ENCODE measurements at regions not wholly inside any gene's neighbourhood (a gene's known extent, or its start where the extent isn't known, plus 50 kb on each side); places are given as distances from the start of the nearest gene placed in this dataset.

GRCh38 chr15:97893967-97894366 lies 66.5 kb upstream of the ARRDC4 start:
- intact Hi-C loops (cut with micrococcal nuclease): no loop called here
- Histone ChIP-seq H3K4me3 (ENCODE audit: low read length) (no peak overlapping the region), H3K9me3 (ENCODE audit: control insufficient read depth in 2 of 3, low read length in 3 of 3) (no peaks in the 10 kb centered on the region), H3K4me1 (ENCODE audit: control insufficient read depth in 2 of 2, insufficient read depth in 2 of 2, low read length in 2 of 2) (no peaks in the 10 kb centered on the region), H3K27me3 (ENCODE audit: control insufficient read depth in 2 of 2, insufficient read depth in 2 of 2, low read length in 2 of 2) (no peaks in the 10 kb centered on the region), H3K27ac (ENCODE audit: low read depth, low read length) (no peak overlapping the region), H3K36me3 (ENCODE audit: control insufficient read depth in 2 of 3, insufficient read depth in 3 of 3, low read length in 3 of 3) (no peaks in the 10 kb centered on the region)
- Mint-ChIP-seq H3K4me3 (no peak overlapping the region), H3K36me3 (no peaks in the 10 kb centered on the region), H3K4me1 (no peaks in the 10 kb centered on the region), H3K27me3 (peaks cover 0 to 36% (median 24%) of the 10 kb centered on the region in 5 donors), H3K27ac (no peak overlapping the region), H3K9me3 (peaks cover 0 to 1% (median 0%) of the 10 kb centered on the region in 11 donors)
- ChIA-PET POLR2A (no interaction called here), CTCF (no interaction called here)
- DNase-seq: no peak
- ATAC-seq: no peak

- H3K4me1 ChIP-seq (ENCODE audit: control insufficient read depth in 2 of 2, insufficient read depth in 2 of 2, low read length in 2 of 2): no peaks in the 10 kb centered on the region
- H3K4me3 ChIP-seq (ENCODE audit: low read length): no peak overlapping the region
- Mint-ChIP-seq H3K9me3 (no peaks in the 10 kb centered on the region), H3K4me3 (no peak overlapping the region), H3K27ac (no peak overlapping the region), H3K36me3 (no peaks in the 10 kb centered on the region), H3K4me1 (peaks cover 0 to 5% (median 3%) of the 10 kb centered on the region in 7 donors), H3K27me3 (peaks cover 21 to 47% (median 31%) of the 10 kb centered on the region in 5 donors)
- POLR2A ChIA-PET: interaction anchor here (0.5 kb wide), 1 partner anchor 1145 kb away, joined by 5 read pairs; no protein-coding TSS in a partner anchor
- CTCF ChIA-PET: interaction anchor here (0.6 kb wide), 1 partner anchor 193 kb away, joined by 3 read pairs; no protein-coding TSS in a partner anchor
- ATAC-seq (no peak), DNase-seq (no peak)
- no peak overlapping the region for H3K27ac ChIP-seq (ENCODE audit: low read depth, low read length)
- no peaks in the 10 kb centered on the region for H3K27me3 ChIP-seq (ENCODE audit: control insufficient read depth in 2 of 2, insufficient read depth in 2 of 2, low read length in 2 of 2)
- H3K9me3 ChIP-seq (ENCODE audit: control insufficient read depth in 2 of 3, low read length in 3 of 3): no peaks in the 10 kb centered on the region
- intact Hi-C loops (cut with micrococcal nuclease): no loop called here
- H3K36me3 ChIP-seq (ENCODE audit: control insufficient read depth in 2 of 3, insufficient read depth in 3 of 3, low read length in 3 of 3): no peaks in the 10 kb centered on the region
These were observed 60.5 kb upstream of the ARRDC4 start for GRCh38 chr15:97899981-97900380.

- Mint-ChIP-seq H3K9me3 (no peaks in the 10 kb centered on the region), H3K4me3 (no peak overlapping the region), H3K27me3 (peaks cover 26 to 55% (median 42%) of the 10 kb centered on the region in 5 donors), H3K4me1 (peaks cover 0 to 5% (median 3%) of the 10 kb centered on the region in 7 donors), H3K27ac (no peak overlapping the region), H3K36me3 (no peaks in the 10 kb centered on the region)
- POLR2A ChIA-PET: no interaction called here
- intact Hi-C loops (cut with micrococcal nuclease): no loop called here
- ATAC-seq (no peak), DNase-seq (no peak)
- Histone ChIP-seq H3K27me3 (ENCODE audit: control insufficient read depth in 2 of 2, insufficient read depth in 2 of 2, low read length in 2 of 2) (no peaks in the 10 kb centered on the region), H3K4me3 (ENCODE audit: low read length) (no peak overlapping the region), H3K27ac (ENCODE audit: low read depth, low read length) (no peak overlapping the region), H3K4me1 (ENCODE audit: control insufficient read depth in 2 of 2, insufficient read depth in 2 of 2, low read length in 2 of 2) (no peaks in the 10 kb centered on the region), H3K36me3 (ENCODE audit: control insufficient read depth in 2 of 3, insufficient read depth in 3 of 3, low read length in 3 of 3) (no peaks in the 10 kb centered on the region), H3K9me3 (ENCODE audit: control insufficient read depth in 2 of 3, low read length in 3 of 3) (no peaks in the 10 kb centered on the region)
- CTCF ChIA-PET: no interaction called here
These were observed 58.2 kb upstream of the ARRDC4 start for GRCh38 chr15:97902140-97902780.

GRCh38 chr15:97903560-97903959 lies 56.9 kb upstream of the ARRDC4 start:
- CTCF ChIA-PET: no interaction called here
- no peak for ATAC-seq
- no peaks in the 10 kb centered on the region for H3K9me3 ChIP-seq (ENCODE audit: control insufficient read depth in 2 of 3, low read length in 3 of 3)

GRCh38 chr15:97903971-97904572 lies 56.4 kb upstream of the ARRDC4 start:
- ChIA-PET POLR2A (no interaction called here), CTCF (no interaction called here)
- no peaks in the 10 kb centered on the region for H3K9me3 Mint-ChIP-seq
- peaks cover 0 to 5% (median 3%) of the 10 kb centered on the region in 7 donors for H3K4me1 Mint-ChIP-seq
- Histone ChIP-seq H3K4me1 (ENCODE audit: control insufficient read depth in 2 of 2, insufficient read depth in 2 of 2, low read length in 2 of 2) (no peaks in the 10 kb centered on the region), H3K36me3 (ENCODE audit: control insufficient read depth in 2 of 3, insufficient read depth in 3 of 3, low read length in 3 of 3) (no peaks in the 10 kb centered on the region), H3K27ac (ENCODE audit: low read depth, low read length) (no peak overlapping the region), H3K9me3 (ENCODE audit: control insufficient read depth in 2 of 3, low read length in 3 of 3) (no peaks in the 10 kb centered on the region), H3K4me3 (ENCODE audit: low read length) (no peak overlapping the region), H3K27me3 (ENCODE audit: control insufficient read depth in 2 of 2, insufficient read depth in 2 of 2, low read length in 2 of 2) (no peaks in the 10 kb centered on the region)
- no peak overlapping the region for H3K27ac Mint-ChIP-seq
- H3K27me3 Mint-ChIP-seq: peaks cover 26 to 55% (median 42%) of the 10 kb centered on the region in 5 donors
- intact Hi-C loops (cut with micrococcal nuclease): loop anchor here (1.0 kb wide), 2 partner anchors 181 to 274 kb away; no protein-coding TSS in a partner anchor
- H3K36me3 Mint-ChIP-seq: no peaks in the 10 kb centered on the region
- ATAC-seq (peak; percentile 40), DNase-seq (peak in 3 of 9 donors; percentile 2 to 41 (median 7))
- H3K4me3 Mint-ChIP-seq: no peak overlapping the region

More at GRCh38 chr15:97903560-97903959, 56.9 kb upstream of the ARRDC4 start:
- intact Hi-C loops (cut with micrococcal nuclease): no loop called here
- Histone ChIP-seq H3K4me3 (ENCODE audit: low read length) (no peak overlapping the region), H3K36me3 (ENCODE audit: control insufficient read depth in 2 of 3, insufficient read depth in 3 of 3, low read length in 3 of 3) (no peaks in the 10 kb centered on the region), H3K27ac (ENCODE audit: low read depth, low read length) (no peak overlapping the region), H3K4me1 (ENCODE audit: control insufficient read depth in 2 of 2, insufficient read depth in 2 of 2, low read length in 2 of 2) (no peaks in the 10 kb centered on the region), H3K27me3 (ENCODE audit: control insufficient read depth in 2 of 2, insufficient read depth in 2 of 2, low read length in 2 of 2) (no peaks in the 10 kb centered on the region)
- no peak overlapping the region for H3K4me3 Mint-ChIP-seq
- POLR2A ChIA-PET: no interaction called here
- no peak for DNase-seq
- H3K36me3 Mint-ChIP-seq: no peaks in the 10 kb centered on the region
- H3K27ac Mint-ChIP-seq: no peak overlapping the region
- H3K9me3 Mint-ChIP-seq: no peaks in the 10 kb centered on the region
- H3K4me1 Mint-ChIP-seq: peaks cover 0 to 5% (median 3%) of the 10 kb centered on the region in 7 donors
- H3K27me3 Mint-ChIP-seq: peaks cover 26 to 55% (median 42%) of the 10 kb centered on the region in 5 donors

GRCh38 chr15:97909291-97909891 lies 51.1 kb upstream of the ARRDC4 start:
- peak; percentile 86 for ATAC-seq
- H3K4me3 Mint-ChIP-seq: no peak overlapping the region
- H3K4me3 ChIP-seq (ENCODE audit: low read length): no peak overlapping the region
- H3K9me3 Mint-ChIP-seq: no peaks in the 10 kb centered on the region
- peaks cover 0 to 3% of the 10 kb centered on the region in 2 donors for H3K27me3 ChIP-seq (ENCODE audit: control insufficient read depth in 2 of 2, insufficient read depth in 2 of 2, low read length in 2 of 2)
- H3K36me3 ChIP-seq (ENCODE audit: control insufficient read depth in 2 of 3, insufficient read depth in 3 of 3, low read length in 3 of 3): no peaks in the 10 kb centered on the region
- H3K36me3 Mint-ChIP-seq: no peaks in the 10 kb centered on the region
- POLR2A ChIA-PET: no interaction called here
- H3K27ac Mint-ChIP-seq: no peak overlapping the region
- no peaks in the 10 kb centered on the region for H3K9me3 ChIP-seq (ENCODE audit: control insufficient read depth in 2 of 3, low read length in 3 of 3)
- CTCF ChIA-PET: interaction anchor here (0.6 to 3.1 kb wide), 2 partner anchors 176 to 269 kb away, joined by 3 to 10 read pairs; no protein-coding TSS in a partner anchor
- H3K4me1 Mint-ChIP-seq: peaks cover 0 to 2% (median 1%) of the 10 kb centered on the region in 7 donors
- peak; percentile 9 to 66 (median 47) for DNase-seq
- intact Hi-C loops (cut with micrococcal nuclease): loop anchor here (1.0 to 2.0 kb wide), 3 partner anchors 176 to 519 kb away; no protein-coding TSS in a partner anchor
- peaks cover 10 to 35% (median 21%) of the 10 kb centered on the region in 5 donors for H3K27me3 Mint-ChIP-seq
- H3K4me1 ChIP-seq (ENCODE audit: control insufficient read depth in 2 of 2, insufficient read depth in 2 of 2, low read length in 2 of 2): no peaks in the 10 kb centered on the region
- H3K27ac ChIP-seq (ENCODE audit: low read depth, low read length): no peak overlapping the region
